WTC11 (cell line): ENCODE measurements at regions not wholly inside any gene's neighbourhood (a gene's known extent, or its start where the extent isn't known, plus 50 kb on each side); places are given as distances from the start of the nearest gene placed in this dataset.

Experiments
- ATAC-seq: fragments of 200-7000 bp; cut with Tn5 transposase; 2 replicates; pipeline ENCODE4 v1.10.0; 2021; ENCODE audit warnings: mild to moderate bottlenecking, moderate library complexity
- CTCF ChIA-PET: fragments of 300-600 bp; sonication (Branson Sonifier 250); formaldehyde crosslinking; loops from one replicate; lab custom pipeline; 2021; ENCODE audit warnings: antibody characterized with exemption; lab: Charles Lee
- POLR2A ChIA-PET: fragments of 350-600 bp; sonication (Branson Sonifier 250); formaldehyde crosslinking; loops from one replicate; lab custom pipeline; 2021; ENCODE audit warnings: antibody characterized with exemption; lab: Charles Lee
- DNase-seq: peaks from one replicate; pipeline ENCODE4 v3.0.0; 2021; ENCODE audit warnings: low spot score
- H3K27ac Mint-ChIP-seq: 2 replicates; pipeline ENCODE4 v1.8.0; 2021; ENCODE audit warnings: mixed read lengths
- H3K27me3 Mint-ChIP-seq: 2 replicates; pipeline ENCODE4 v1.8.0; 2021; ENCODE audit warnings: low read depth, mild to moderate bottlenecking, moderate library complexity, mixed read lengths
- H3K36me3 Mint-ChIP-seq: 2 replicates; pipeline ENCODE4 v1.8.0; 2021; ENCODE audit warnings: mixed read lengths
- H3K4me1 Mint-ChIP-seq: 2 replicates; pipeline ENCODE4 v1.8.0; 2022; ENCODE audit warnings: mixed read lengths
- H3K4me3 Mint-ChIP-seq: 2 replicates; pipeline ENCODE4 v1.8.0; 2021; ENCODE audit warnings: mild to moderate bottlenecking, moderate library complexity, mixed read lengths
- H3K9me3 Mint-ChIP-seq: 2 replicates; pipeline ENCODE4 v1.8.0; 2021; ENCODE audit warnings: mixed read lengths
- ARID4B ChIP-seq: sonication (generic); formaldehyde crosslinking; IDR thresholded peaks from 2 replicates; pipeline ENCODE4 v1.8.0; 2023; ENCODE audit warnings: missing genetic modification reagents, mild to moderate bottlenecking, borderline replicate concordance
- ATF3 ChIP-seq: sonication (generic); formaldehyde crosslinking; conservative IDR thresholded peaks from 2 replicates; pipeline ENCODE4 v1.8.1; 2022; ENCODE audit warnings: mild to moderate bottlenecking, missing genetic modification reagents
- E2F4 ChIP-seq: sonication (generic); formaldehyde crosslinking; IDR thresholded peaks from 2 replicates; pipeline ENCODE4 v1.8.1; 2022; ENCODE audit warnings: low read depth, mild to moderate bottlenecking, moderate library complexity, missing genetic modification reagents, borderline replicate concordance
- FOXJ3 ChIP-seq: sonication (generic); formaldehyde crosslinking; IDR thresholded peaks from 2 replicates; pipeline ENCODE4 v1.9.0; 2021; ENCODE audit warnings: missing genetic modification reagents, mild to moderate bottlenecking, borderline replicate concordance
- FOXK1 ChIP-seq: sonication (generic); formaldehyde crosslinking; IDR thresholded peaks from 2 replicates; pipeline ENCODE4 v1.8.0; 2022; ENCODE audit warnings: mild to moderate bottlenecking, moderate library complexity, missing genetic modification reagents
- FOXP4 ChIP-seq: sonication (generic); formaldehyde crosslinking; IDR thresholded peaks from 2 replicates; pipeline ENCODE4 v1.8.0; 2022; ENCODE audit warnings: mild to moderate bottlenecking, missing genetic modification reagents
- IRF2 ChIP-seq: sonication (generic); formaldehyde crosslinking; IDR thresholded peaks from 2 replicates; pipeline ENCODE4 v1.8.0; 2022; ENCODE audit warnings: low read depth, missing genetic modification reagents, borderline replicate concordance
- JAZF1 ChIP-seq: fragments of 250-450 bp; sonication (Bioruptor Pico); IDR thresholded peaks from 2 replicates; pipeline ENCODE4 v1.9.0; 2021; ENCODE audit warnings: moderate library complexity, mild to moderate bottlenecking, inconsistent platforms
- MAX ChIP-seq: sonication (generic); formaldehyde crosslinking; IDR thresholded peaks from 2 replicates; pipeline ENCODE4 v1.8.0; 2022; ENCODE audit warnings: mild to moderate bottlenecking, missing genetic modification reagents
- SMAD3 ChIP-seq: sonication (generic); formaldehyde crosslinking; IDR thresholded peaks from 2 replicates; pipeline ENCODE4 v1.8.0; 2022; ENCODE audit warnings: missing genetic modification reagents, mild to moderate bottlenecking, borderline replicate concordance
- SP1 ChIP-seq: sonication (generic); formaldehyde crosslinking; conservative IDR thresholded peaks from 2 replicates; pipeline ENCODE4 v1.8.1; 2022; ENCODE audit warnings: missing genetic modification reagents
- TEAD1 ChIP-seq: sonication (generic); formaldehyde crosslinking; IDR thresholded peaks from 2 replicates; pipeline ENCODE4 v1.8.0; 2022; ENCODE audit warnings: mild to moderate bottlenecking, missing genetic modification reagents
- ZNF121 ChIP-seq: sonication (generic); formaldehyde crosslinking; IDR thresholded peaks from 2 replicates; pipeline ENCODE4 v1.8.0; 2023; ENCODE audit warnings: missing genetic modification reagents
- ZNF416 ChIP-seq: fragments of 250-450 bp; sonication (Bioruptor Pico); IDR thresholded peaks from 2 replicates; pipeline ENCODE4 v1.9.0; 2021; ENCODE audit warnings: mild to moderate bottlenecking, inconsistent platforms
- ZNF671 ChIP-seq: fragments of 250-450 bp; sonication (Bioruptor Pico); IDR thresholded peaks from 2 replicates; pipeline ENCODE4 v1.8.0; 2021; ENCODE audit warnings: mild to moderate bottlenecking
- TF ChIP-seq, protein P1 (sequence below): sonication (generic); formaldehyde crosslinking; IDR thresholded peaks from 2 replicates; pipeline ENCODE4 v1.8.1; 2022; ENCODE audit warnings: mild to moderate bottlenecking, missing genetic modification reagents, moderate library complexity, borderline replicate concordance
- TF ChIP-seq, protein P2 (sequence below): sonication (generic); formaldehyde crosslinking; IDR thresholded peaks from 2 replicates; pipeline ENCODE4 v1.8.0; 2023; ENCODE audit warnings: mild to moderate bottlenecking, missing genetic modification reagents
- TF ChIP-seq, protein P3 (sequence below): sonication (generic); formaldehyde crosslinking; IDR thresholded peaks from 2 replicates; pipeline ENCODE4 v1.8.1; 2023; ENCODE audit warnings: mild to moderate bottlenecking, missing genetic modification reagents, borderline replicate concordance

- CTCF ChIA-PET, result no interaction called here
- no peak for TF ChIP-seq MAX
- no peak for TF ChIP-seq SMAD3
- no peak for TF ChIP-seq SP1 (CRISPR knock-in tag)
- no peak for TF ChIP-seq ZNF121 (CRISPR knock-in tag)
- TF ChIP-seq, protein P1, sequence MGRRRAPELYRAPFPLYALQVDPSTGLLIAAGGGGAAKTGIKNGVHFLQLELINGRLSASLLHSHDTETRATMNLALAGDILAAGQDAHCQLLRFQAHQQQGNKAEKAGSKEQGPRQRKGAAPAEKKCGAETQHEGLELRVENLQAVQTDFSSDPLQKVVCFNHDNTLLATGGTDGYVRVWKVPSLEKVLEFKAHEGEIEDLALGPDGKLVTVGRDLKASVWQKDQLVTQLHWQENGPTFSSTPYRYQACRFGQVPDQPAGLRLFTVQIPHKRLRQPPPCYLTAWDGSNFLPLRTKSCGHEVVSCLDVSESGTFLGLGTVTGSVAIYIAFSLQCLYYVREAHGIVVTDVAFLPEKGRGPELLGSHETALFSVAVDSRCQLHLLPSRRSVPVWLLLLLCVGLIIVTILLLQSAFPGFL (CRISPR knock-in tag), result no peak
- no peak for TF ChIP-seq ATF3 (CRISPR knock-in tag)
- TF ChIP-seq FOXJ3 (CRISPR knock-in tag), result no peak
- TF ChIP-seq FOXK1 (CRISPR knock-in tag), result no peak
- TF ChIP-seq ARID4B, result no peak
- TF ChIP-seq IRF2, result no peak
- TF ChIP-seq, all 79 proteins: peak for 0
- peaks cover 10% of the 10 kb centered on the region for H3K9me3 Mint-ChIP-seq
- no peaks in the 10 kb centered on the region for H3K36me3 Mint-ChIP-seq
- no peak for DNase-seq
- H3K27ac Mint-ChIP-seq, result no peak overlapping the region
- H3K4me3 Mint-ChIP-seq, result no peak overlapping the region
- H3K27me3 Mint-ChIP-seq, result no peaks in the 10 kb centered on the region
- POLR2A ChIA-PET, result no interaction called here
- peaks cover 4% of the 10 kb centered on the region; the same call in 1 of the 2 replicates for H3K4me1 Mint-ChIP-seq
- ATAC-seq, result no peak
Measured at GRCh38 chr13:34462843-34463242, 479.2 kb upstream of the NBEA start.

DNA sequence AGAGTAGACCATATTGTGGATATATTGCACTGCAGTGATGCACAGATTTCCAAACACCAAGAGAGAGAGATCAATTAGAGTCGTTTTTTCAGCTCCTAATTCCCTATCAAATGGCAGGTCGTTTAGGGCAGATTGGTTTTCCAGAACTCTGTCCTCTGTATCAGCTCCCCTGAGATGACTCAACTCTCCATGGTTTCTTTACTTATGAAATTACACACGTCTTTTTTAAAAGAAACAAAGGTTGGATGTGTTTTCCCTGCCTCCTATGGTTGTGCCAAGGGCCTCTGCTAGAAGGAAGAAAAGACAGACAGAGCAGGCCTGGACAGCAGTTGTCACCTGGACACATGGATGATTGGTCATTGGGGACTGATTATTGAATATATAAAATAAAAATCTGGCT, 478.1 kb upstream of the NBEA start:
- Mint-ChIP-seq H3K4me3 (no peak overlapping the region), H3K36me3 (no peaks in the 10 kb centered on the region), H3K27ac (no peak overlapping the region), H3K27me3 (no peaks in the 10 kb centered on the region), H3K9me3 (peaks cover 4% of the 10 kb centered on the region; the same call in 1 of the 2 replicates), H3K4me1 (peaks cover 4% of the 10 kb centered on the region; the same call in 1 of the 2 replicates)
- ATAC-seq (no peak), DNase-seq (no peak)
- ChIA-PET CTCF (no interaction called here), POLR2A (no interaction called here)
- TF ChIP-seq JAZF1 (CRISPR knock-in tag) (no peak), SP1 (CRISPR knock-in tag) (no peak), E2F4 (CRISPR knock-in tag) (no peak), ZNF416 (no peak), ZNF671 (CRISPR knock-in tag) (no peak), FOXP4 (no peak), TEAD1 (no peak), ATF3 (CRISPR knock-in tag) (no peak)
- TF ChIP-seq, protein P2, sequence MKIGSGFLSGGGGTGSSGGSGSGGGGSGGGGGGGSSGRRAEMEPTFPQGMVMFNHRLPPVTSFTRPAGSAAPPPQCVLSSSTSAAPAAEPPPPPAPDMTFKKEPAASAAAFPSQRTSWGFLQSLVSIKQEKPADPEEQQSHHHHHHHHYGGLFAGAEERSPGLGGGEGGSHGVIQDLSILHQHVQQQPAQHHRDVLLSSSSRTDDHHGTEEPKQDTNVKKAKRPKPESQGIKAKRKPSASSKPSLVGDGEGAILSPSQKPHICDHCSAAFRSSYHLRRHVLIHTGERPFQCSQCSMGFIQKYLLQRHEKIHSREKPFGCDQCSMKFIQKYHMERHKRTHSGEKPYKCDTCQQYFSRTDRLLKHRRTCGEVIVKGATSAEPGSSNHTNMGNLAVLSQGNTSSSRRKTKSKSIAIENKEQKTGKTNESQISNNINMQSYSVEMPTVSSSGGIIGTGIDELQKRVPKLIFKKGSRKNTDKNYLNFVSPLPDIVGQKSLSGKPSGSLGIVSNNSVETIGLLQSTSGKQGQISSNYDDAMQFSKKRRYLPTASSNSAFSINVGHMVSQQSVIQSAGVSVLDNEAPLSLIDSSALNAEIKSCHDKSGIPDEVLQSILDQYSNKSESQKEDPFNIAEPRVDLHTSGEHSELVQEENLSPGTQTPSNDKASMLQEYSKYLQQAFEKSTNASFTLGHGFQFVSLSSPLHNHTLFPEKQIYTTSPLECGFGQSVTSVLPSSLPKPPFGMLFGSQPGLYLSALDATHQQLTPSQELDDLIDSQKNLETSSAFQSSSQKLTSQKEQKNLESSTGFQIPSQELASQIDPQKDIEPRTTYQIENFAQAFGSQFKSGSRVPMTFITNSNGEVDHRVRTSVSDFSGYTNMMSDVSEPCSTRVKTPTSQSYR (CRISPR knock-in tag), result no peak
- TF ChIP-seq, protein P3, sequence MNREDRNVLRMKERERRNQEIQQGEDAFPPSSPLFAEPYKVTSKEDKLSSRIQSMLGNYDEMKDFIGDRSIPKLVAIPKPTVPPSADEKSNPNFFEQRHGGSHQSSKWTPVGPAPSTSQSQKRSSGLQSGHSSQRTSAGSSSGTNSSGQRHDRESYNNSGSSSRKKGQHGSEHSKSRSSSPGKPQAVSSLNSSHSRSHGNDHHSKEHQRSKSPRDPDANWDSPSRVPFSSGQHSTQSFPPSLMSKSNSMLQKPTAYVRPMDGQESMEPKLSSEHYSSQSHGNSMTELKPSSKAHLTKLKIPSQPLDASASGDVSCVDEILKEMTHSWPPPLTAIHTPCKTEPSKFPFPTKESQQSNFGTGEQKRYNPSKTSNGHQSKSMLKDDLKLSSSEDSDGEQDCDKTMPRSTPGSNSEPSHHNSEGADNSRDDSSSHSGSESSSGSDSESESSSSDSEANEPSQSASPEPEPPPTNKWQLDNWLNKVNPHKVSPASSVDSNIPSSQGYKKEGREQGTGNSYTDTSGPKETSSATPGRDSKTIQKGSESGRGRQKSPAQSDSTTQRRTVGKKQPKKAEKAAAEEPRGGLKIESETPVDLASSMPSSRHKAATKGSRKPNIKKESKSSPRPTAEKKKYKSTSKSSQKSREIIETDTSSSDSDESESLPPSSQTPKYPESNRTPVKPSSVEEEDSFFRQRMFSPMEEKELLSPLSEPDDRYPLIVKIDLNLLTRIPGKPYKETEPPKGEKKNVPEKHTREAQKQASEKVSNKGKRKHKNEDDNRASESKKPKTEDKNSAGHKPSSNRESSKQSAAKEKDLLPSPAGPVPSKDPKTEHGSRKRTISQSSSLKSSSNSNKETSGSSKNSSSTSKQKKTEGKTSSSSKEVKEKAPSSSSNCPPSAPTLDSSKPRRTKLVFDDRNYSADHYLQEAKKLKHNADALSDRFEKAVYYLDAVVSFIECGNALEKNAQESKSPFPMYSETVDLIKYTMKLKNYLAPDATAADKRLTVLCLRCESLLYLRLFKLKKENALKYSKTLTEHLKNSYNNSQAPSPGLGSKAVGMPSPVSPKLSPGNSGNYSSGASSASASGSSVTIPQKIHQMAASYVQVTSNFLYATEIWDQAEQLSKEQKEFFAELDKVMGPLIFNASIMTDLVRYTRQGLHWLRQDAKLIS (CRISPR knock-in tag), result no peak
